ENCODE measurements at regions not wholly inside any gene's neighbourhood (a gene's known extent, or its start where the extent isn't known, plus 50 kb on each side); places are given as distances from the start of the nearest gene placed in this dataset.
"Not testable (repeated sequence)": the region's sequence is repeated elsewhere in the genome, so short reads cannot be mapped to it uniquely, and the experiment has no call there.

DNA sequence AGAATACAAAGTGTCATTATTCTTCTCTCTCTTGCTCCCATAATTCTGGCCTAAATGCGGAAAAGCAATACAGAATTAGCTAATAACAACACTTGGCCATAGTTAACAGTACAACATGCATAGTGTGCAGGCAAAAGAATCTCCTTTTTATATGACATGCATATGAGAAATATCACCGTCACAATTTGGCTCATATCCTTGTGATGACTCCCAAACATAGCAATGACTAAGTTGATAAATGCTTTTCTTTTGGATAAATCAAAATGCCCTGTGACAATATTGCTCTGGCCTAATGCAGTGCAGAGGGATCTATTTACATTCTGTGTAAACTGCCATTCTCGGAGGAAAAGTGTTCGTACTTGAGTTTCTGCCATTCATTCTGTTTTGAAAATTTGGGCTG lies 121.9 kb upstream of the GHR start:
- DNase-seq (ENCODE audit: insufficient read length, low spot score) = no peak
- no peak for FAIRE-seq
- TF ChIP-seq, protein P1, sequence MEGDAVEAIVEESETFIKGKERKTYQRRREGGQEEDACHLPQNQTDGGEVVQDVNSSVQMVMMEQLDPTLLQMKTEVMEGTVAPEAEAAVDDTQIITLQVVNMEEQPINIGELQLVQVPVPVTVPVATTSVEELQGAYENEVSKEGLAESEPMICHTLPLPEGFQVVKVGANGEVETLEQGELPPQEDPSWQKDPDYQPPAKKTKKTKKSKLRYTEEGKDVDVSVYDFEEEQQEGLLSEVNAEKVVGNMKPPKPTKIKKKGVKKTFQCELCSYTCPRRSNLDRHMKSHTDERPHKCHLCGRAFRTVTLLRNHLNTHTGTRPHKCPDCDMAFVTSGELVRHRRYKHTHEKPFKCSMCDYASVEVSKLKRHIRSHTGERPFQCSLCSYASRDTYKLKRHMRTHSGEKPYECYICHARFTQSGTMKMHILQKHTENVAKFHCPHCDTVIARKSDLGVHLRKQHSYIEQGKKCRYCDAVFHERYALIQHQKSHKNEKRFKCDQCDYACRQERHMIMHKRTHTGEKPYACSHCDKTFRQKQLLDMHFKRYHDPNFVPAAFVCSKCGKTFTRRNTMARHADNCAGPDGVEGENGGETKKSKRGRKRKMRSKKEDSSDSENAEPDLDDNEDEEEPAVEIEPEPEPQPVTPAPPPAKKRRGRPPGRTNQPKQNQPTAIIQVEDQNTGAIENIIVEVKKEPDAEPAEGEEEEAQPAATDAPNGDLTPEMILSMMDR (IDR thresholded peaks at IDR 0.05; ENCODE audit: insufficient read depth, missing control alignments) = no peak

DNA sequence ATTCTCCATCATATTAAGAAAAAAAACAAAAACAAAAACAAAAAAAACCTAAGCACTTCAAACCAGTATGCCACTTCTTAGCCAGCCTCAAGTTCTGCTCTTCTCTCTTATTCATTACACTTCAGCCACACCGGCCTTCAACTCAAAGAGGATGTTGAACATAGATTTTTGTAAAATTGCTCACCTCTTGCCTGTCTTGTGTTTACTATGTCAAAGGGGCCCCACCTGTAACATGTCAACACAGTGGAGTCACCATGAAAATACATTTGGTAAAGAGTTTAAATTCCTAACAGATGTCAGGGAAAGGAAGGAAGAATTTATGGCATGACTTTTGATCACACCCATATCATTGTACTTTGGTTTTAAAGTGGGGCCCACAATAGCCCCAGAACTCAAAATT lies 121.1 kb upstream of the GHR start:
- FAIRE-seq = no peak
- no peak for DNase-seq (ENCODE audit: insufficient read length, low spot score)
- TF ChIP-seq, protein P1 (IDR thresholded peaks at IDR 0.05; ENCODE audit: insufficient read depth, missing control alignments) = no peak

DNA sequence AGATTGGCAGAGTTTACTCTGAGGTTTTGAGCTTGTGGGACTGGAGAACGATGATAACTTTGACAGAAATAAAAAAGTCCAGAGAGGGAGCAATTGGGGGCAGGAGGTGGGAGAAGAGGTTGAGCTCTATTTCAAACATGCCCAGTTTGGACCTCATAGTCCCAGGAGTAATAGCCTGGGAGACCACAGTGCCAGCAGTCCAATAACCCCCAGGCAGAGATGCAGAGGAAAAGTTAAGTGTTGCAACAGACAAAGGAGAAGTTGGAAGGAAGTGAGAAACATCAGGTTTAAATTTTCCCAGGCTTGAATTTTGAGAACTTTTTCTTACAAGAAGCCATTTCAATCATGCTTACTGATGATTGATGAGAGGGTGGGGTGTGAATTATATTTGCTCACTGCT lies 117.0 kb upstream of the GHR start:
- FAIRE-seq (no peak), DNase-seq (ENCODE audit: insufficient read length, low spot score) (no peak)
- TF ChIP-seq, protein P1 (IDR thresholded peaks at IDR 0.05; ENCODE audit: insufficient read depth, missing control alignments) = no peak

DNA sequence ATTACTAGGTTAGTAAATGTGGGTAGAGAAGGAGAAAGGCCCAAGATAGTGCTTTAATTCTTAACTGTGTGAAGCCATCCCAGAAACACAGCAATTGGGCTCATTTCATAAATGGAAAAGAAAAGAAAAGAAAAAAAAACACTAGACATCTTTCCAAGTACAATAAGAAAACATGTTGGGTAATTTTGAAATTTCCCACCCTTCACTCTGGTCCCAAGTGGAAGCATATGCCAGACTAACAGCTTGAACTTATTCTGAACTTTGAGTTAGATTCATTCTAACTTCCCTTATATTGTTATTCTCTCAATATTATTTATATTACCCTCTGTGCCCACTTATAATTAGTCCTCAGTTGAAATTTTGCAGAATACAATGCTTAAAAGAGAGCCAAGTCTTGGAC lies 113.4 kb upstream of the GHR start:
- DNase-seq (ENCODE audit: insufficient read length, low spot score) (no peak), FAIRE-seq (no peak)
- TF ChIP-seq, protein P1 (IDR thresholded peaks at IDR 0.05; ENCODE audit: insufficient read depth, missing control alignments) = no peak

DNA sequence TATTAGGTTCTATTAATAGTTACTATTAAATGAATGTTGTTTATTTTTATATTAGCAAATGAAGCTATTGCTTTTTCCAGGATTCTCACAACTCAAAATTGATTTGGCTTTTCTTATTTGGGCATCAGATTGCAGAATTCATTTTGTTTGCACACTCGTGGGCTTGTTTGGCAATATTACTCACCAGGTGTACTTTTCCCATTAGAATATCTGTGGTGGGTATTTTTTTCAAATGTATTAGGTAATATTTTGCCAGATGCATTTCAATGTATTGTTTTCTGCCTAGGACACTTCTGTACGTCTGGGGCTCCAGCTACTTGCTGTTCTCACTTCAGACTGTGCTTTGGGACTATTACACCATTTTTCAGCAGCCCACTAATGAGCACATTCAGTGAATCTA lies 108.0 kb upstream of the GHR start:
- FAIRE-seq (no peak), DNase-seq (ENCODE audit: insufficient read length, low spot score) (no peak)
- TF ChIP-seq, protein P1 (IDR thresholded peaks at IDR 0.05; ENCODE audit: insufficient read depth, missing control alignments) = no peak

DNA sequence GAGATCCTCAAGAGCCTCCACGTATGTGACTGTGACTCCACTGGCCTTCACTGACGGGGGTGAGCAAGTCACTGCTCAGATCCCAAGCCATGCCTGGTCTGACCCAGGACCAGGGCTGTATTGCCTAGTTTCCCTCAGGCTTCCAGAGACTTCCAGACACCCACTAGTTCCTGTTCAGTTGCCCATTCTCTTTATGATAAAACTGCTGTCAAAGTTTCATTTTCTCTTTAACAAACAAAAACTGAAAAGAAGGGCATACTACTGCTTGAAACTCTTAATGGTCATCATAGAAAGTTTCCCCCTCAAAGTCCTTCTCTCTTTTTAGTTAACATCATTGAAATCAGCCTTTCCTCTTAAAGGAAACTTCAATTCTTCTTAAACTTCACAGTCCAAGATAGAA lies 105.7 kb upstream of the GHR start:
- DNase-seq (ENCODE audit: insufficient read length, low spot score) = no peak
- no peak for FAIRE-seq
- TF ChIP-seq, protein P1 (IDR thresholded peaks at IDR 0.05; ENCODE audit: insufficient read depth, missing control alignments) = no peak

DNA sequence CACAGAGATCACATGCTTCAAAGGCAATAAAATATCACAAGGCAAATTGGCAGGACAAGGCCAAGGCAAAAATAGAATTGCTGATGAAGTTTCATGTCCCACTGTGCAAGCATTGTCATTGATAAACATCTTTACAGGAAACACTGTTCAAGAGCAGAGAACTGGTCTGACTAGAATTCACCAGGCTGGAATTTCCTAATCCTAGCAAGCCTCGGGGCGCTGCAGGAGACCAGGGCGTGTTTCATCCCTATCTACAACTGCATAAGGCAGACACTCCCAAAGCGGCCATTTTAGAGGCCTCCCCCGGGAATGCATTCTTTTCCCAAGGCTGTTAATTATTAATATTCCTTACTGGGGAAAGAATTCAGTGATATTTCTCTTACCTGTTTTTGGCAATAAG lies 103.7 kb upstream of the GHR start:
- FAIRE-seq; DNase-seq (ENCODE audit: insufficient read length, low spot score): not testable (repeated sequence)

DNA sequence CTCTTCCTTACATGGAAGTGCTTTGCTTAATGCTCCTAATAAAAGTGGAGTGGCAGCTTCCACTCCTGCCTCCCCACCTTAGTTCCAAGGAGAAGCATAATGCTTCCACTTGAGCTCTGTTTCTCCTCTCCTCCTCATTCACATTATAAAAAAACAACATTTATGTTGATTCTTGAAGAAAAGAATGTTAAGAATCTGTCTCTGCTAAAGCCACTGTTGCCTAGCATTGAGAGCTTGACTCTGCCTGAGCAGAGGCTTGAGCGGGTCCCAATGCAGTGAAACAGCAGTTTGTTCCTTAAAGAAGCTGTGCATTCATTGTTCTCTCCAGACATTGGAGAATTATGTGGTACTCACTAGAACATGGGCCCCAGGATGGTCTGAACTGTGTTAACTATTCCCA lies 101.5 kb upstream of the GHR start:
- DNase-seq (ENCODE audit: insufficient read length, low spot score) = no peak
- TF ChIP-seq, protein P1 (IDR thresholded peaks at IDR 0.05; ENCODE audit: insufficient read depth, missing control alignments) = no peak
- FAIRE-seq = no peak
